WTC11 (cell line): ENCODE measurements at regions not wholly inside any gene's neighbourhood (a gene's known extent, or its start where the extent isn't known, plus 50 kb on each side); places are given as distances from the start of the nearest gene placed in this dataset.
A peak's percentile ranks its signal among the peaks of the same experiment; 100 is the strongest.

ENCODE experiments used
- ATAC-seq: fragments of 200-7000 bp; cut with Tn5 transposase; 2 replicates; pipeline ENCODE4 v1.10.0; 2021; ENCODE audit warnings: mild to moderate bottlenecking, moderate library complexity
- CTCF ChIA-PET: fragments of 300-600 bp; sonication (Branson Sonifier 250); formaldehyde crosslinking; loops from one replicate; lab custom pipeline; 2021; ENCODE audit warnings: antibody characterized with exemption; lab: Charles Lee
- POLR2A ChIA-PET: fragments of 350-600 bp; sonication (Branson Sonifier 250); formaldehyde crosslinking; loops from one replicate; lab custom pipeline; 2021; ENCODE audit warnings: antibody characterized with exemption; lab: Charles Lee
- DNase-seq: peaks from one replicate; pipeline ENCODE4 v3.0.0; 2021; ENCODE audit warnings: low spot score
- H3K27ac Mint-ChIP-seq: 2 replicates; pipeline ENCODE4 v1.8.0; 2021; ENCODE audit warnings: mixed read lengths
- H3K27me3 Mint-ChIP-seq: 2 replicates; pipeline ENCODE4 v1.8.0; 2021; ENCODE audit warnings: low read depth, mild to moderate bottlenecking, moderate library complexity, mixed read lengths
- H3K36me3 Mint-ChIP-seq: 2 replicates; pipeline ENCODE4 v1.8.0; 2021; ENCODE audit warnings: mixed read lengths
- H3K4me1 Mint-ChIP-seq: 2 replicates; pipeline ENCODE4 v1.8.0; 2022; ENCODE audit warnings: mixed read lengths
- H3K4me3 Mint-ChIP-seq: 2 replicates; pipeline ENCODE4 v1.8.0; 2021; ENCODE audit warnings: mild to moderate bottlenecking, moderate library complexity, mixed read lengths
- H3K9me3 Mint-ChIP-seq: 2 replicates; pipeline ENCODE4 v1.8.0; 2021; ENCODE audit warnings: mixed read lengths
- ATF1 ChIP-seq: sonication (generic); formaldehyde crosslinking; IDR thresholded peaks from 2 replicates; pipeline ENCODE4 v1.8.1; 2023; ENCODE audit warnings: mild to moderate bottlenecking, moderate library complexity, missing genetic modification reagents
- CREB1 ChIP-seq: sonication (generic); formaldehyde crosslinking; IDR thresholded peaks from 2 replicates; pipeline ENCODE4 v1.8.0; 2023; ENCODE audit warnings: mild to moderate bottlenecking, missing genetic modification reagents
- EMX1 ChIP-seq: fragments of 250-450 bp; sonication (Bioruptor Pico); IDR thresholded peaks from 2 replicates; pipeline ENCODE4 v1.8.0; 2021; ENCODE audit warnings: mild to moderate bottlenecking
- ETV6 ChIP-seq: sonication (generic); formaldehyde crosslinking; IDR thresholded peaks from 2 replicates; pipeline ENCODE4 v1.8.1; 2022; ENCODE audit warnings: mild to moderate bottlenecking, missing genetic modification reagents
- FOXP1 ChIP-seq: sonication (generic); formaldehyde crosslinking; IDR thresholded peaks from 2 replicates; pipeline ENCODE4 v1.8.0; 2022; ENCODE audit warnings: missing genetic modification reagents, mild to moderate bottlenecking, moderate library complexity, borderline replicate concordance
- NR1H2 ChIP-seq: sonication (generic); formaldehyde crosslinking; IDR thresholded peaks from 2 replicates; pipeline ENCODE4 v1.9.0; 2021; ENCODE audit warnings: mild to moderate bottlenecking, moderate library complexity, missing genetic modification reagents
- NR2C2 ChIP-seq: sonication (generic); formaldehyde crosslinking; IDR thresholded peaks from 2 replicates; pipeline ENCODE4 v1.8.0; 2022; ENCODE audit warnings: mild to moderate bottlenecking, missing genetic modification reagents
- NR3C1 ChIP-seq: sonication (generic); formaldehyde crosslinking; conservative IDR thresholded peaks from 2 replicates; pipeline ENCODE4 v1.8.1; 2023; ENCODE audit warnings: low read depth, mild to moderate bottlenecking, missing genetic modification reagents
- OVOL2 ChIP-seq: fragments of 250-450 bp; sonication (Bioruptor Pico); IDR thresholded peaks from 2 replicates; pipeline ENCODE4 v1.9.0; 2021; ENCODE audit warnings: mild to moderate bottlenecking, borderline replicate concordance
- TP53 ChIP-seq: sonication (generic); formaldehyde crosslinking; IDR thresholded peaks from 2 replicates; pipeline ENCODE4 v1.8.1; 2023; ENCODE audit warnings: mild to moderate bottlenecking, missing genetic modification reagents
- ZNF138 ChIP-seq: sonication (generic); formaldehyde crosslinking; conservative IDR thresholded peaks from 2 replicates; pipeline ENCODE4 v1.8.1; 2022; ENCODE audit warnings: mild to moderate bottlenecking, moderate library complexity, missing genetic modification reagents
- ZNF416 ChIP-seq: fragments of 250-450 bp; sonication (Bioruptor Pico); IDR thresholded peaks from 2 replicates; pipeline ENCODE4 v1.9.0; 2021; ENCODE audit warnings: mild to moderate bottlenecking, inconsistent platforms
- TF ChIP-seq, protein P1 (sequence below): sonication (generic); formaldehyde crosslinking; IDR thresholded peaks from 2 replicates; pipeline ENCODE4 v1.8.1; 2023; ENCODE audit warnings: mild to moderate bottlenecking, moderate library complexity, missing genetic modification reagents
- TF ChIP-seq, protein P2 (sequence below): sonication (generic); formaldehyde crosslinking; IDR thresholded peaks from 2 replicates; pipeline ENCODE4 v1.8.0; 2022; ENCODE audit warnings: mild to moderate bottlenecking, missing genetic modification reagents
- TF ChIP-seq, protein P3 (sequence below): sonication (generic); formaldehyde crosslinking; IDR thresholded peaks from 2 replicates; pipeline ENCODE4 v1.8.0; 2023; ENCODE audit warnings: mild to moderate bottlenecking, missing genetic modification reagents
- TF ChIP-seq, protein P4 (sequence below): sonication (generic); formaldehyde crosslinking; IDR thresholded peaks from 2 replicates; pipeline ENCODE4 v1.8.1; 2022; ENCODE audit warnings: low read depth, mild to moderate bottlenecking, moderate library complexity, missing genetic modification reagents, borderline replicate concordance
- TF ChIP-seq, protein P5 (sequence below): fragments of 250-450 bp; sonication (Bioruptor Pico); IDR thresholded peaks from 2 replicates; pipeline ENCODE4 v1.9.0; 2021; ENCODE audit warnings: mild to moderate bottlenecking
- TF ChIP-seq, protein P6 (sequence below): fragments of 200-600 bp; IDR thresholded peaks from 2 replicates; pipeline ENCODE4 v1.8.0; 2022; ENCODE audit warnings: antibody characterized with exemption
- TF ChIP-seq, protein P7 (sequence below): fragments of 250-450 bp; sonication (Bioruptor Pico); IDR thresholded peaks from 2 replicates; pipeline ENCODE4 v2.1.2; 2022; ENCODE audit warnings: mild to moderate bottlenecking, moderate library complexity
- TF ChIP-seq, protein P8 (sequence below): fragments of 250-450 bp; sonication (Bioruptor Pico); IDR thresholded peaks from 2 replicates; pipeline ENCODE4 v1.9.0; 2021; ENCODE audit warnings: moderate library complexity, mild to moderate bottlenecking, inconsistent platforms, borderline replicate concordance

DNA sequence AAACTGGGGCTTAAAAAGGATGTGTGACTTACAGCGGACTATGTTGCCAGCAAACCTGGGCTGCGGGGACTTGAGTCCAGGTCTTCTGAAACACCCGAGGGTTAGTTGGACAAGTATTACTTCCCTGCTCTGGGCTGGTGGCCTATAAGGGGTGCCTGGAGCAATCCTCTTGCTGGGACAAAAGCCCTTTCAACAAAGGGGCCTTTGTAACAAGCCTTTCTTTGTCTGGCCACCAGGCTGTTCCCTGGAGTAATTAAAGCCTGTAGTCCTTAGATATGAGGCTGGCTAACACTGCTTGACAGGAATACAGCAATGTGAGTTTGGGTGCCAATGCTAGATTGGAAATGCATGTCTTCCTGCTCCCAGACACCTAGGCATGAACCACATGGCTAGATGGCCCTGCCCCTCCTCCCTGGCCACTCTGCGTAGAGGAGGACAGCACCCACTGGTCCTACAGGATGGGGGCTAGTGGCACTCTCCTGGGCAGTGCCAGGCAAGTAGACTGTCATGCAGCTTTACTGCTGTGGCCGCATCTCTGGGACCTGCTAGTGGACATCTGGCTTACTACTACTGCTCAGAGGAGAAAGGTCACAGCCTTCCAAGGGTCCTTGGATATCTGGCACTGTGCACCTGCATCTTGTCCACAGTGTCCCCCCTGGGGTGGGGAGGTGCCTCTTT is 343.1 kb downstream of the ZSWIM6 start:
- ChIA-PET CTCF (interaction anchor here (1.0 kb wide), 1 partner anchor 94 kb away, joined by 3 read pairs; no protein-coding TSS in a partner anchor), POLR2A (interaction anchor here (0.5 kb wide), 1 partner anchor 206 kb away, joined by 4 read pairs; no protein-coding TSS in a partner anchor)
- Mint-ChIP-seq H3K27me3 (no peaks in the 10 kb centered on the region), H3K4me1 (peaks cover 23% of the 10 kb centered on the region), H3K36me3 (no peaks in the 10 kb centered on the region), H3K27ac (no peak overlapping the region), H3K4me3 (no peak overlapping the region), H3K9me3 (peaks cover 5% of the 10 kb centered on the region)
- ATAC-seq, result peak; percentile 63
- TF ChIP-seq, protein P1, sequence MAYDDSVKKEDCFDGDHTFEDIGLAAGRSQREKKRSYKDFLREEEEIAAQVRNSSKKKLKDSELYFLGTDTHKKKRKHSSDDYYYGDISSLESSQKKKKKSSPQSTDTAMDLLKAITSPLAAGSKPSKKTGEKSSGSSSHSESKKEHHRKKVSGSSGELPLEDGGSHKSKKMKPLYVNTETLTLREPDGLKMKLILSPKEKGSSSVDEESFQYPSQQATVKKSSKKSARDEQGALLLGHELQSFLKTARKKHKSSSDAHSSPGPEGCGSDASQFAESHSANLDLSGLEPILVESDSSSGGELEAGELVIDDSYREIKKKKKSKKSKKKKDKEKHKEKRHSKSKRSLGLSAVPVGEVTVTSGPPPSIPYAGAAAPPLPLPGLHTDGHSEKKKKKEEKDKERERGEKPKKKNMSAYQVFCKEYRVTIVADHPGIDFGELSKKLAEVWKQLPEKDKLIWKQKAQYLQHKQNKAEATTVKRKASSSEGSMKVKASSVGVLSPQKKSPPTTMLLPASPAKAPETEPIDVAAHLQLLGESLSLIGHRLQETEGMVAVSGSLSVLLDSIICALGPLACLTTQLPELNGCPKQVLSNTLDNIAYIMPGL (CRISPR knock-in tag), result no peak
- TF ChIP-seq, protein P2, sequence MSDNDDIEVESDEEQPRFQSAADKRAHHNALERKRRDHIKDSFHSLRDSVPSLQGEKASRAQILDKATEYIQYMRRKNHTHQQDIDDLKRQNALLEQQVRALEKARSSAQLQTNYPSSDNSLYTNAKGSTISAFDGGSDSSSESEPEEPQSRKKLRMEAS, result no peak
- no peak for TF ChIP-seq NR1H2
- TF ChIP-seq, protein P3, sequence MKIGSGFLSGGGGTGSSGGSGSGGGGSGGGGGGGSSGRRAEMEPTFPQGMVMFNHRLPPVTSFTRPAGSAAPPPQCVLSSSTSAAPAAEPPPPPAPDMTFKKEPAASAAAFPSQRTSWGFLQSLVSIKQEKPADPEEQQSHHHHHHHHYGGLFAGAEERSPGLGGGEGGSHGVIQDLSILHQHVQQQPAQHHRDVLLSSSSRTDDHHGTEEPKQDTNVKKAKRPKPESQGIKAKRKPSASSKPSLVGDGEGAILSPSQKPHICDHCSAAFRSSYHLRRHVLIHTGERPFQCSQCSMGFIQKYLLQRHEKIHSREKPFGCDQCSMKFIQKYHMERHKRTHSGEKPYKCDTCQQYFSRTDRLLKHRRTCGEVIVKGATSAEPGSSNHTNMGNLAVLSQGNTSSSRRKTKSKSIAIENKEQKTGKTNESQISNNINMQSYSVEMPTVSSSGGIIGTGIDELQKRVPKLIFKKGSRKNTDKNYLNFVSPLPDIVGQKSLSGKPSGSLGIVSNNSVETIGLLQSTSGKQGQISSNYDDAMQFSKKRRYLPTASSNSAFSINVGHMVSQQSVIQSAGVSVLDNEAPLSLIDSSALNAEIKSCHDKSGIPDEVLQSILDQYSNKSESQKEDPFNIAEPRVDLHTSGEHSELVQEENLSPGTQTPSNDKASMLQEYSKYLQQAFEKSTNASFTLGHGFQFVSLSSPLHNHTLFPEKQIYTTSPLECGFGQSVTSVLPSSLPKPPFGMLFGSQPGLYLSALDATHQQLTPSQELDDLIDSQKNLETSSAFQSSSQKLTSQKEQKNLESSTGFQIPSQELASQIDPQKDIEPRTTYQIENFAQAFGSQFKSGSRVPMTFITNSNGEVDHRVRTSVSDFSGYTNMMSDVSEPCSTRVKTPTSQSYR, result no peak
- no peak for TF ChIP-seq ATF1 (CRISPR knock-in tag)
- no peak for TF ChIP-seq NR3C1
- no peak for TF ChIP-seq ZNF416 (CRISPR knock-in tag)
- TF ChIP-seq CREB1 (CRISPR knock-in tag), result no peak
- DNase-seq, result no peak

DNA sequence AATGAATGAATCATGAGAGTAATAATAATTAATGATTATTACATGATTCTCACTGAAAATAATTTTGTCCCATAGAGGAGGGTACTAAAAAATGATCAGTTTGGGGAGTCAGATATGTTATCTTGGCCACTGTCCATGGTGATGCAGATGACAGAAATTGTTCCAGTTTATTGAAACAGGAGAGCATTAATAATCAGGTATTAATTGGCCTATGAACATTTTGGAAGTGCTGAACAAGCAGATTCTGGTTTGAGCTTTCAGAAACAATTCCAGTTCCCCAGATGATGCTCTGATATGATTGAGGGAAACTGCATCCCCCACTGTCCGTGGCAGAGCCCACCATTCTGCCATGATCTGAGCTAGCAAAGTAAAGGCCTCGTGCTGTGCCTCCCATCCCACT is 345.2 kb downstream of the ZSWIM6 start:
- Mint-ChIP-seq H3K27me3 (no peaks in the 10 kb centered on the region), H3K4me1 (peaks cover 23% of the 10 kb centered on the region), H3K4me3 (no peak overlapping the region), H3K9me3 (no peaks in the 10 kb centered on the region), H3K27ac (no peak overlapping the region), H3K36me3 (no peaks in the 10 kb centered on the region)
- ATAC-seq (no peak), DNase-seq (no peak)
- TF ChIP-seq NR3C1, result no peak
- no peak for TF ChIP-seq NR2C2
- TF ChIP-seq, protein P4, sequence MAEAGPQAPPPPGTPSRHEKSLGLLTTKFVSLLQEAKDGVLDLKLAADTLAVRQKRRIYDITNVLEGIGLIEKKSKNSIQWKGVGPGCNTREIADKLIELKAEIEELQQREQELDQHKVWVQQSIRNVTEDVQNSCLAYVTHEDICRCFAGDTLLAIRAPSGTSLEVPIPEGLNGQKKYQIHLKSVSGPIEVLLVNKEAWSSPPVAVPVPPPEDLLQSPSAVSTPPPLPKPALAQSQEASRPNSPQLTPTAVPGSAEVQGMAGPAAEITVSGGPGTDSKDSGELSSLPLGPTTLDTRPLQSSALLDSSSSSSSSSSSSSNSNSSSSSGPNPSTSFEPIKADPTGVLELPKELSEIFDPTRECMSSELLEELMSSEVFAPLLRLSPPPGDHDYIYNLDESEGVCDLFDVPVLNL, result no peak
- TF ChIP-seq ZNF138, result no peak
- TF ChIP-seq, protein P5, sequence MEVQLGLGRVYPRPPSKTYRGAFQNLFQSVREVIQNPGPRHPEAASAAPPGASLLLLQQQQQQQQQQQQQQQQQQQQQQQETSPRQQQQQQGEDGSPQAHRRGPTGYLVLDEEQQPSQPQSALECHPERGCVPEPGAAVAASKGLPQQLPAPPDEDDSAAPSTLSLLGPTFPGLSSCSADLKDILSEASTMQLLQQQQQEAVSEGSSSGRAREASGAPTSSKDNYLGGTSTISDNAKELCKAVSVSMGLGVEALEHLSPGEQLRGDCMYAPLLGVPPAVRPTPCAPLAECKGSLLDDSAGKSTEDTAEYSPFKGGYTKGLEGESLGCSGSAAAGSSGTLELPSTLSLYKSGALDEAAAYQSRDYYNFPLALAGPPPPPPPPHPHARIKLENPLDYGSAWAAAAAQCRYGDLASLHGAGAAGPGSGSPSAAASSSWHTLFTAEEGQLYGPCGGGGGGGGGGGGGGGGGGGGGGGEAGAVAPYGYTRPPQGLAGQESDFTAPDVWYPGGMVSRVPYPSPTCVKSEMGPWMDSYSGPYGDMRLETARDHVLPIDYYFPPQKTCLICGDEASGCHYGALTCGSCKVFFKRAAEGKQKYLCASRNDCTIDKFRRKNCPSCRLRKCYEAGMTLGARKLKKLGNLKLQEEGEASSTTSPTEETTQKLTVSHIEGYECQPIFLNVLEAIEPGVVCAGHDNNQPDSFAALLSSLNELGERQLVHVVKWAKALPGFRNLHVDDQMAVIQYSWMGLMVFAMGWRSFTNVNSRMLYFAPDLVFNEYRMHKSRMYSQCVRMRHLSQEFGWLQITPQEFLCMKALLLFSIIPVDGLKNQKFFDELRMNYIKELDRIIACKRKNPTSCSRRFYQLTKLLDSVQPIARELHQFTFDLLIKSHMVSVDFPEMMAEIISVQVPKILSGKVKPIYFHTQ (CRISPR knock-in tag), result no peak
- TF ChIP-seq, protein P6, sequence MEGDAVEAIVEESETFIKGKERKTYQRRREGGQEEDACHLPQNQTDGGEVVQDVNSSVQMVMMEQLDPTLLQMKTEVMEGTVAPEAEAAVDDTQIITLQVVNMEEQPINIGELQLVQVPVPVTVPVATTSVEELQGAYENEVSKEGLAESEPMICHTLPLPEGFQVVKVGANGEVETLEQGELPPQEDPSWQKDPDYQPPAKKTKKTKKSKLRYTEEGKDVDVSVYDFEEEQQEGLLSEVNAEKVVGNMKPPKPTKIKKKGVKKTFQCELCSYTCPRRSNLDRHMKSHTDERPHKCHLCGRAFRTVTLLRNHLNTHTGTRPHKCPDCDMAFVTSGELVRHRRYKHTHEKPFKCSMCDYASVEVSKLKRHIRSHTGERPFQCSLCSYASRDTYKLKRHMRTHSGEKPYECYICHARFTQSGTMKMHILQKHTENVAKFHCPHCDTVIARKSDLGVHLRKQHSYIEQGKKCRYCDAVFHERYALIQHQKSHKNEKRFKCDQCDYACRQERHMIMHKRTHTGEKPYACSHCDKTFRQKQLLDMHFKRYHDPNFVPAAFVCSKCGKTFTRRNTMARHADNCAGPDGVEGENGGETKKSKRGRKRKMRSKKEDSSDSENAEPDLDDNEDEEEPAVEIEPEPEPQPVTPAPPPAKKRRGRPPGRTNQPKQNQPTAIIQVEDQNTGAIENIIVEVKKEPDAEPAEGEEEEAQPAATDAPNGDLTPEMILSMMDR, result no peak
- TF ChIP-seq, protein P7, sequence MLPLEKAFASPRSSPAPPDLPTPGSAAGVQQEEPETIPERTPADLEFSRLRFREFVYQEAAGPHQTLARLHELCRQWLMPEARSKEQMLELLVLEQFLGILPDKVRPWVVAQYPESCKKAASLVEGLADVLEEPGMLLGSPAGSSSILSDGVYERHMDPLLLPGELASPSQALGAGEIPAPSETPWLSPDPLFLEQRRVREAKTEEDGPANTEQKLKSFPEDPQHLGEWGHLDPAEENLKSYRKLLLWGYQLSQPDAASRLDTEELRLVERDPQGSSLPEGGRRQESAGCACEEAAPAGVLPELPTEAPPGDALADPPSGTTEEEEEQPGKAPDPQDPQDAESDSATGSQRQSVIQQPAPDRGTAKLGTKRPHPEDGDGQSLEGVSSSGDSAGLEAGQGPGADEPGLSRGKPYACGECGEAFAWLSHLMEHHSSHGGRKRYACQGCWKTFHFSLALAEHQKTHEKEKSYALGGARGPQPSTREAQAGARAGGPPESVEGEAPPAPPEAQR (CRISPR knock-in tag), result no peak
- TF ChIP-seq TP53 (CRISPR knock-in tag), result no peak
- TF ChIP-seq ETV6 (CRISPR knock-in tag), result no peak
- no peak for TF ChIP-seq EMX1 (CRISPR knock-in tag)
- TF ChIP-seq OVOL2 (CRISPR knock-in tag), result no peak
- TF ChIP-seq, protein P8, sequence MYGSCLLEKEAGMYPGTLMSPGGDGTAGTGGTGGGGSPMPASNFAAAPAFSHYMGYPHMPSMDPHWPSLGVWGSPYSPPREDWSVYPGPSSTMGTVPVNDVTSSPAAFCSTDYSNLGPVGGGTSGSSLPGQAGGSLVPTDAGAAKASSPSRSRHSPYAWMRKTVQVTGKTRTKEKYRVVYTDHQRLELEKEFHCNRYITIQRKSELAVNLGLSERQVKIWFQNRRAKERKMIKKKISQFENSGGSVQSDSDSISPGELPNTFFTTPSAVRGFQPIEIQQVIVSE (CRISPR knock-in tag), result no peak
- TF ChIP-seq FOXP1 (CRISPR knock-in tag), result no peak
- ChIA-PET POLR2A (no interaction called here), CTCF (interaction anchor here (0.6 kb wide), 1 partner anchor 494 kb away, joined by 4 read pairs; no protein-coding TSS in a partner anchor)
